ENCODE measurements at regions not wholly inside any gene's neighbourhood (a gene's known extent, or its start where the extent isn't known, plus 50 kb on each side); places are given as distances from the start of the nearest gene placed in this dataset.

DNA sequence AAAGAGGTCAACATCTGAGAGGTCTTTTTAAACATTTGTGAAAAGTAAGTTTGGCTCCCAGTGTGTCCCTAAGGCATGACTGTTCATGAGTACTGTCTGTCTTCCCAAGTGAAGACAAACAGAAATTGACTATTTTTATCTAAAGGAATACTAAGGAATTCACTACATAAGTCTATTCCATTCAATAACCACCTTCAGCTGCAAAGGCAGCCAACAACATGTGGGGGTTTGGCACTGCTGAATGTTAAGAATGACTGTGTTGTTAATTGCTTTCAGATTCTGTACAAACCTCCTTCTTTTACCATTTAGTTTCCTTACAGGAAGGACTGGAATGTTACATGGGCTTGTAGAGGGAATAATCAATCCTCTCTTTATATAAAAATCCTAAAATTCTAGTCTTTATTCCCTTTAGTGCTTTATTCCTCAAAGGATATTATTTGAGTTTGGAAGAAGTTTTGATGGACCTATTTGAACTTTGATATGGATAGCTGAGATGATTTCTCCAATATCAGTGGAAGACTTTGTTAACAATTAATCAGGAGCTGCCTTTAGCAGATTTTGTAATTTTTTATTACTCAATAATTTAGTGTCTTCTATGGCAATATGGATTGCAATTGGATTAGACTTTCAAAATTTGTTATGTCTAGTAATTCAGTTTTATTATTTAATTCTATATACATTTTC, 201.7 kb upstream of the CHRM3 start:
- no peak overlapping the region for H3K4me3 ChIP-seq (ENCODE audit: low read depth, low read length)
- TF ChIP-seq, protein P1, sequence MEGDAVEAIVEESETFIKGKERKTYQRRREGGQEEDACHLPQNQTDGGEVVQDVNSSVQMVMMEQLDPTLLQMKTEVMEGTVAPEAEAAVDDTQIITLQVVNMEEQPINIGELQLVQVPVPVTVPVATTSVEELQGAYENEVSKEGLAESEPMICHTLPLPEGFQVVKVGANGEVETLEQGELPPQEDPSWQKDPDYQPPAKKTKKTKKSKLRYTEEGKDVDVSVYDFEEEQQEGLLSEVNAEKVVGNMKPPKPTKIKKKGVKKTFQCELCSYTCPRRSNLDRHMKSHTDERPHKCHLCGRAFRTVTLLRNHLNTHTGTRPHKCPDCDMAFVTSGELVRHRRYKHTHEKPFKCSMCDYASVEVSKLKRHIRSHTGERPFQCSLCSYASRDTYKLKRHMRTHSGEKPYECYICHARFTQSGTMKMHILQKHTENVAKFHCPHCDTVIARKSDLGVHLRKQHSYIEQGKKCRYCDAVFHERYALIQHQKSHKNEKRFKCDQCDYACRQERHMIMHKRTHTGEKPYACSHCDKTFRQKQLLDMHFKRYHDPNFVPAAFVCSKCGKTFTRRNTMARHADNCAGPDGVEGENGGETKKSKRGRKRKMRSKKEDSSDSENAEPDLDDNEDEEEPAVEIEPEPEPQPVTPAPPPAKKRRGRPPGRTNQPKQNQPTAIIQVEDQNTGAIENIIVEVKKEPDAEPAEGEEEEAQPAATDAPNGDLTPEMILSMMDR (IDR thresholded peaks at IDR 0.05; ENCODE audit: insufficient read depth, low read depth, low read length, missing control alignments) = no peak
- no peak for DNase-seq (ENCODE audit: low read depth)

DNA sequence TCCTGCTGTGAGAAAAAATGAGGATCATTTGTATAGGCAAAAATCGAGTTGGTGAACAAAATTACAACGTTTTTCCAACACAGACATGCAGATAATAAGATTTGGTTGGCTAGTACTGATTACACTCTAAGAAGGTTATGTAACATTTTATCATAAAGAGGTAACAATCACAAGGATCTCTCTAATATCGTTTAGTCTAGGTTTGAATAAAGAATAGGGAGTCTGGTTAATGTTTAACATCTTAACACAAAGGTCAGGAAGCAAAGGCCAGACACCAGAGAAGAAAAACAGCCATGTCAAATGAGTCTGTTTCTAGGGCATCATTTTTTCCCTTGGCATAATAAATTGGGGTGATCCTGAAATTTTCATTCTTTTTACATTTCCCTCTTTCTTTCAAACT, 207.4 kb upstream of the CHRM3 start:
- TF ChIP-seq, protein P1 (IDR thresholded peaks at IDR 0.05; ENCODE audit: insufficient read depth, low read depth, low read length, missing control alignments) = no peak
- no peak for DNase-seq (ENCODE audit: low read depth)
- no peak overlapping the region for H3K4me3 ChIP-seq (ENCODE audit: low read depth, low read length)

DNA sequence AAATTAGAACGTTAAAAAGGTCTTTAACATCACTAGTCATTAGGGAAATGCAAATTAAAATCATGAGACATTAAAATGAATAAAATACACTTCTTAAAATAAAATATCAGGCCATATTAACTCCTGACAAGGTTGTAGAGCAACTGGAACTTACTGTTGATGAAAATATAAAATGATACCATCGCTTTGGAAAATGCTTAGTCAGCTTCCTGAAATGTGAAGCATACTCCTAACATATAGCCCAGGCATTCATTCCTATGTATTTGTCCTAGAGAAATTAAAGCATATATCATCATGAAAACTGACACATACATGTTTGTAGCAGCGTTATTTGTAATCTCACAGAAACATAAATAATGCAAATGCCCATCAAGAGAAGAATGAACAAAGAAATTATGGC, 211.5 kb upstream of the CHRM3 start:
- no peak for DNase-seq (ENCODE audit: low read depth)
- TF ChIP-seq, protein P1 (IDR thresholded peaks at IDR 0.05; ENCODE audit: insufficient read depth, low read depth, low read length, missing control alignments) = no peak
- no peak overlapping the region for H3K4me3 ChIP-seq (ENCODE audit: low read depth, low read length)

DNA sequence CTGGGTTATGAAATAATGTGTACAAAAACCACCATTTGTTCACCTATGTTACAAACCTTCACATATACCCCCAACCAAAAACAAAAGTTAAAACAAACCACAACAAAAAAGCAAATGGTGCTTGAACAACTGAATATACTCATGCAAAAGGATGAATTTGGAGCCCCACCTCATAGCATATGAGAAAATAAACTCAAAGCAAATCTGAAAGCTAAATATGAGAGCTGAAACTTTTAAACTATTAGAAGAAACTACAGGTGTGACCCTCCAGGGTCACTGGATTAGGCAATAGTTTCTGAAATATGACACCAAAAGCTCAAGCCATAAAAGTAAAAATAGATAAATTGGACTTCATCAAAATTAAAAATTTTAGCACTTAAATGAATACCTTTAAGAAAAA, 215.5 kb upstream of the CHRM3 start:
- no peak for DNase-seq (ENCODE audit: low read depth)
- TF ChIP-seq, protein P1 (IDR thresholded peaks at IDR 0.05; ENCODE audit: insufficient read depth, low read depth, low read length, missing control alignments) = no peak
- H3K4me3 ChIP-seq (ENCODE audit: low read depth, low read length) = no peak overlapping the region

DNA sequence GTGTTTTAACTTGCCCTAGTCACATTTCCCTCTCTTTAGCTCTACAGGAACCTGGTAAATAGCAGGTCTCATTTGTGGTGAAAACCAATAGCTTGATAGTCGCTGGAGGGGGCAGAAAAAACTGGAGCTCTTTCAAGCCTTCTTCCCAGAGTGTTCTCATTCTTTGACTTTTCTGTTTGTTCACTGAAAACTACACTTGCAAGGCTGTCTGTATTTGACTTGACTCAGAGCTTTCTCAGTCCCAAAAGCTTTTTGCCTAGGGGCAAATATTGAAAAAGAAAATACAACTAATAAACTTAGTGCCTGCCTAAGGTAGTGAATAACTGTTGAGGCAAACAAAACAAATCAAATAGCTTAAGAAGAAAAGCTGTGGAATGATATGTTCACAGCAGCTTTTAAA, 217.1 kb upstream of the CHRM3 start:
- H3K4me3 ChIP-seq (ENCODE audit: low read depth, low read length) = no peak overlapping the region
- TF ChIP-seq, protein P1 (IDR thresholded peaks at IDR 0.05; ENCODE audit: insufficient read depth, low read depth, low read length, missing control alignments) = no peak
- no peak for DNase-seq (ENCODE audit: low read depth)

DNA sequence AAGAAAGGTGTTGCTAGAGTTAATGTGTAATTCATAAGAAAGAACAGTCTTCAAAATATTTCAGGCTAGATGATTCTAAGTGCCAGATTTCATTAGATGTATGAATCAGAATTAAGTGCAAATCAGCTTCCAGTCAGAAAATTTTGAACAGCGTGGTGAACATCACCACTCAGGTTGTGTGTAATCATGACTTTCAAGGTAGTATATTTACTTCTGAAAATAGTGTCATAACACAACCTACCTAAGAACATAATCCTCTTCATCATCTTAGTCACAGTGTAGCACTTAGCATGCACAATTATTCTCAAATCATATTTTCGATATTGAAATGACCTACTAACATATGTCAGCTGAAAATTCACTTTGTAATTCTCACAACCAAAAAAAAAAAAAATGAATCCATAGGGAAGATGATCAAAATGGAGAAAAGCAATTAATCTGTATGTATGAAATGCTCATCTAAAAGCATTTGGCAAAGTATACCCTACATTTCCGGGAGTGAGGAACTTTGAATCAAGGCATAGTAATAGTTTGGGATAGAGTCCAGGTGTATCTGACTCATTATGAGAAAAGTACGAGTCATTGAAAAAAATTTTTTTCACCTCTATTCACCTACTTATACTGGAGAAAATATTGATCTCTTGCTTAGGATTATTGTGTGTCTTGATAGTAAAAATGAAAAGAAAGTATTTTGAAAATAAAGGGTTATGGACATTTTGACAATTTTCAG, 221.8 kb upstream of the CHRM3 start:
- no peak for DNase-seq (ENCODE audit: low read depth)
- TF ChIP-seq, protein P1 (IDR thresholded peaks at IDR 0.05; ENCODE audit: insufficient read depth, low read depth, low read length, missing control alignments) = no peak
- H3K4me3 ChIP-seq (ENCODE audit: low read depth, low read length) = no peak overlapping the region
